Kasumi-1 (cell line): ENCODE measurements at regions not wholly inside any gene's neighbourhood (a gene's known extent, or its start where the extent isn't known, plus 50 kb on each side); places are given as distances from the start of the nearest gene placed in this dataset.
"Not testable (repeated sequence)": the region's sequence is repeated elsewhere in the genome, so short reads cannot be mapped to it uniquely, and the experiment has no call there.

ENCODE experiments used
- DNase-seq, 2 experiments: peaks; one replicate each; lab custom pipeline; 2025; lab: John Stamatoyannopoulos, UW

- DNase-seq, result no peak
Observed at GRCh38 chr6:156688620-156688971, 88.6 kb upstream of the ARID1B start.

- DNase-seq, result peak in 1 of 2 experiments; percentile 8
Observed at GRCh38 chr6:156687789-156688619, 89.2 kb upstream of the ARID1B start.

GRCh38 chr6:156686995-156687788 is 90.0 kb upstream of the ARID1B start:
- peak; percentile 71 for DNase-seq

- DNase-seq, result peak; percentile 83 to 88
Observed at GRCh38 chr6:156686301-156686994, 90.7 kb upstream of the ARID1B start.

GRCh38 chr6:156685823-156686222 is 91.4 kb upstream of the ARID1B start:
- peak in 1 of 2 experiments; percentile 45 for DNase-seq

- no peak for DNase-seq
Observed at GRCh38 chr6:156683821-156684220, 93.4 kb upstream of the ARID1B start.

GRCh38 chr6:156676721-156677120 is 100.5 kb upstream of the ARID1B start:
- DNase-seq, result no peak

- no peak for DNase-seq
Observed at GRCh38 chr6:156674197-156674596, 103.0 kb upstream of the ARID1B start.

GRCh38 chr6:156670097-156670496 is 107.1 kb upstream of the ARID1B start:
- DNase-seq, result not testable (repeated sequence)

GRCh38 chr6:156662025-156662445 is 115.1 kb upstream of the ARID1B start:
- peak; percentile 42 to 50 for DNase-seq

GRCh38 chr6:156660389-156660788 is 116.8 kb upstream of the ARID1B start:
- DNase-seq, result no peak

GRCh38 chr6:156659822-156660198 is 117.4 kb upstream of the ARID1B start:
- no peak for DNase-seq

- DNase-seq, result no peak
Observed at GRCh38 chr6:156658966-156659821, 118.0 kb upstream of the ARID1B start.

- no peak for DNase-seq
Observed at GRCh38 chr6:156658186-156658965, 118.8 kb upstream of the ARID1B start.

GRCh38 chr6:156657296-156657695 is 119.9 kb upstream of the ARID1B start:
- no peak for DNase-seq

- DNase-seq, result no peak
Observed at GRCh38 chr6:156654919-156655918, 122.0 kb upstream of the ARID1B start.

- no peak for DNase-seq
Observed at GRCh38 chr6:156652231-156652750, 124.9 kb upstream of the ARID1B start.

- DNase-seq, result no peak
Observed at GRCh38 chr6:156651486-156651885, 125.7 kb upstream of the ARID1B start.

- no peak for DNase-seq
Observed at GRCh38 chr6:156650896-156651390, 126.2 kb upstream of the ARID1B start.
